ENCODE measurements at regions not wholly inside any gene's neighbourhood (a gene's known extent, or its start where the extent isn't known, plus 50 kb on each side); places are given as distances from the start of the nearest gene placed in this dataset.
"Not testable (repeated sequence)": the region's sequence is repeated elsewhere in the genome, so short reads cannot be mapped to it uniquely, and the experiment has no call there.

- not testable (repeated sequence) for DNase-seq
Measured at GRCh38 chr21:6363591-6363990, 4157.8 kb upstream of the TPTE start.

DNA sequence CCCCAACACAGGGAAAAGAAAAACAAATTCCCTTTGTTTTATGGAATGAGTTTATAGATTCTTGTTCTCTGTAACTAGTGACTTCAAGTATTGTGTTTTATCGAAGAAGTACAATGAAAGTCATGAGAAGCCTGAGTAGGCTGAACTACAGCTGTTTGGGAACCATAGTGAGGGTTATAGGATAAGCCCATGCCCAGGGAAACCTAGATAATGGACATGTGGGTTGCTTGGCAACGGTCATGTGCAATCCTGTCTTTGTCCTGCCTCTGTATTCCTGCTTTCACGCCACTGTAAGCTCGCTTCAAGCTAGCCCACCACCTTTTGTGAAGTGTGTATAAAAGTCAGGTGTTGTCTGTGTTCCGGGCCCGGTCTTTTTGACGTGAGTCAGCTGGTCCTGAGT lies 4152.6 kb upstream of the TPTE start:
- peak; percentile 27 for DNase-seq

GRCh38 chr21:6373253-6373652 lies 4148.1 kb upstream of the TPTE start:
- not testable (repeated sequence) for DNase-seq

DNA sequence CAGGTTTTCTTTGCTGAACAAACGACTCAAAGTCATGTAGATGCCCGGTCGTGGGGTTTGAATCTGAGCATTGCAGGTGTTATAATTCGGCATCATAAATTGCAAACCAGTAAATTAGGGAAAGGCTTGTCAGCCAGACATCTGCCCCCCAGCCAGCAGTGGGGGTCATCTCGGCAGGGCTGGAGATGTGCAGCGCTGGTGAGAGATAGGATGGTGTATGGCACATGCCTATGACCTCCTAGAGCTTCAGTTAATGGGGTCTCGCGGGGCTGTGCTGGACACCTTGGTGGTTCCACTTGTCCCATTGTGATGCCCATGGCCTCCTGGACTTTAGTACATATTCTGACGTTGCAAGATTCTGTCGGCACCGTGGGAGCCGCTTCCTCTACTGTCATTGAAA lies 4147.2 kb upstream of the TPTE start:
- peak; percentile 69 for DNase-seq

- DNase-seq: peak; percentile 59
Measured at GRCh38 chr21:6374926-6375325, 4146.5 kb upstream of the TPTE start.

- DNase-seq: not testable (repeated sequence)
Measured at GRCh38 chr21:6375776-6376175, 4145.6 kb upstream of the TPTE start.

DNA sequence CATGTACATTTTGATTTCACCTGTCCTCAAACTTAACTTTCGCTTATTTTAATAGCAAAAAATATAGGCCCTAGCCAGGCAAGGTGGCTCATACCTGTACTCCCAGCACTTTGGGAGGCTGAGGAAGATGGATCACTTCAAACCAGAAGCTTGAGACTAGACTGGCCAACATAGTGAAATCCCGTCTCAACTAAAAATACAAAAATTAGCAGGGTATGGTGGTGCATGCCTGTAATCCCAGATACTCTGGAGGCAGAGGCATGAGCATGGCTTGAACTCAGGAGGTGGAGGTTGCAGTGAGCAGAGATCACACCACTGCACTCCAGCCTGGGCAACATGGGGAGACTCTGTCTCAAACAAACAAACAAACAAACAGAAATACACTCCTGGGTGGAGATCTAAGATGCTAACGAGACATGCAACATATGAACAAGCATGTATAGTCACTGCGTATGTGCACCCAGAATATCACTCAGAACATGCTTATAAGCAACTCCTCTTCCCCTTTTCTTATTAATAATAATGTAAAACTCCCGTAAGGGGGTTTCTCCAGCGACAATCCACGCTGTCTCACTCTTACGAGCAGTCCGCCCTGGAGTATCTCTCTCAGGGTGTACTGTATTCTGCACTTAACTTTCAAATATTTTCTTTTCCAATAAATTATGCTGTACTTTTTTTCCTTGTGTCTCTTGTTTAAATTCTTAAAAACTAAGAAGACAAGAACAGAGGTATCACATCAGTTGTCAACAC lies 4144.9 kb upstream of the TPTE start:
- DNase-seq: peak; percentile 25
